ENCODE measurements at regions not wholly inside any gene's neighbourhood (a gene's known extent, or its start where the extent isn't known, plus 50 kb on each side); places are given as distances from the start of the nearest gene placed in this dataset.

GRCh38 chr4:171621646-171622045 is 191.6 kb upstream of the GALNTL6 start:
- Mint-ChIP-seq H3K9me3 (ENCODE audit: insufficient read depth) (peaks cover 5% of the 10 kb centered on the region), H3K4me3 (no peak overlapping the region), H3K27ac (no peak overlapping the region), H3K4me1 (peaks cover 11% of the 10 kb centered on the region), H3K27me3 (no peaks in the 10 kb centered on the region)
- Histone ChIP-seq H3K4me2 (replicated peaks; ENCODE audit: low read depth, low read length, poor library complexity, severe bottlenecking) (no peak overlapping the region), H3K9ac (ENCODE audit: low read length) (no peak overlapping the region), H3K4me1 (ENCODE audit: control insufficient read depth in 2 of 2, insufficient read depth in 2 of 2, low read length in 2 of 2) (peaks cover 8 to 10% of the 10 kb centered on the region in 2 donors), H3K4me3 (ENCODE audit: control extremely low read depth in 1 of 5, extremely low read depth in 1 of 5, insufficient read depth in 1 of 5, low read depth in 2 of 5, low read length in 4 of 5) (no peak overlapping the region), H3K27ac (ENCODE audit: low read length in 2 of 2) (no peak overlapping the region), H3K9me3 (ENCODE audit: control extremely low read depth in 1 of 3, control insufficient read depth in 2 of 3, insufficient read depth in 1 of 3, low read length in 2 of 3) (no peaks in the 10 kb centered on the region), H2AFZ (ENCODE audit: insufficient read depth, low read depth, low read length, poor library complexity, severe bottlenecking) (no peak overlapping the region), H3K79me2 (ENCODE audit: control insufficient read depth, insufficient read depth, low read length) (no peaks in the 10 kb centered on the region), H3K27me3 (replicated peaks in 1 of 4; ENCODE audit: control extremely low read depth in 1 of 4, control insufficient read depth in 3 of 4, insufficient read depth in 4 of 4, low read length in 3 of 4) (no peaks in the 10 kb centered on the region), H4K20me1 (ENCODE audit: control insufficient read depth, insufficient read depth, low read length, poor library complexity, severe bottlenecking) (no peaks in the 10 kb centered on the region), H3K36me3 (replicated peaks in 1 of 2; ENCODE audit: control extremely low read depth in 1 of 2, control insufficient read depth in 1 of 2, extremely low read depth in 1 of 2, insufficient read depth in 2 of 2, low read length in 1 of 2) (no peaks in the 10 kb centered on the region)
- TF ChIP-seq CTCF (IDR thresholded peaks at IDR 0.05) (no peak), EZH2 (IDR thresholded peaks at IDR 0.05; ENCODE audit: borderline replicate concordance, insufficient read depth, low read depth, low read length, poor library complexity, severe bottlenecking) (no peak)
- no peak for ATAC-seq (ENCODE audit: low read depth)
- ChIA-PET POLR2A (no interaction called here), CTCF (no interaction called here)
- intact Hi-C loops (cut with micrococcal nuclease) = no loop called here
- peak; percentile 15 for DNase-seq

GRCh38 chr4:171612907-171613306 is 200.3 kb upstream of the GALNTL6 start:
- ChIA-PET CTCF (no interaction called here), POLR2A (no interaction called here)
- peaks cover 2% of the 10 kb centered on the region for H3K27me3 Mint-ChIP-seq
- H3K4me3 Mint-ChIP-seq = no peak overlapping the region
- Histone ChIP-seq H3K79me2 (ENCODE audit: control insufficient read depth, insufficient read depth, low read length) (no peaks in the 10 kb centered on the region), H4K20me1 (ENCODE audit: control insufficient read depth, insufficient read depth, low read length, poor library complexity, severe bottlenecking) (no peaks in the 10 kb centered on the region), H3K27ac (ENCODE audit: low read length in 2 of 2) (no peak overlapping the region), H3K9ac (ENCODE audit: low read length) (no peak overlapping the region), H3K4me3 (ENCODE audit: control extremely low read depth in 1 of 5, extremely low read depth in 1 of 5, insufficient read depth in 1 of 5, low read depth in 2 of 5, low read length in 4 of 5) (no peak overlapping the region), H3K27me3 (replicated peaks in 1 of 4; ENCODE audit: control extremely low read depth in 1 of 4, control insufficient read depth in 3 of 4, insufficient read depth in 4 of 4, low read length in 3 of 4) (peaks cover 0 to 6% (median 3%) of the 10 kb centered on the region in 4 experiments), H3K4me2 (replicated peaks; ENCODE audit: low read depth, low read length, poor library complexity, severe bottlenecking) (no peak overlapping the region), H3K36me3 (replicated peaks in 1 of 2; ENCODE audit: control extremely low read depth in 1 of 2, control insufficient read depth in 1 of 2, extremely low read depth in 1 of 2, insufficient read depth in 2 of 2, low read length in 1 of 2) (no peaks in the 10 kb centered on the region), H2AFZ (ENCODE audit: insufficient read depth, low read depth, low read length, poor library complexity, severe bottlenecking) (no peak overlapping the region), H3K9me3 (ENCODE audit: control extremely low read depth in 1 of 3, control insufficient read depth in 2 of 3, insufficient read depth in 1 of 3, low read length in 2 of 3) (no peaks in the 10 kb centered on the region), H3K4me1 (ENCODE audit: control insufficient read depth in 2 of 2, insufficient read depth in 2 of 2, low read length in 2 of 2) (no peaks in the 10 kb centered on the region)
- intact Hi-C loops (cut with micrococcal nuclease) = no loop called here
- H3K27ac Mint-ChIP-seq = no peak overlapping the region
- H3K4me1 Mint-ChIP-seq = no peaks in the 10 kb centered on the region
- TF ChIP-seq CTCF (IDR thresholded peaks at IDR 0.05) = no peak
- TF ChIP-seq EZH2 (IDR thresholded peaks at IDR 0.05; ENCODE audit: borderline replicate concordance, insufficient read depth, low read depth, low read length, poor library complexity, severe bottlenecking) = no peak
- no CpG with 5 or more reads among the region's 2 CpGs for WGBS (ENCODE audit: insufficient coverage)
- no peaks in the 10 kb centered on the region for H3K9me3 Mint-ChIP-seq (ENCODE audit: insufficient read depth)
- no peak for DNase-seq
- ATAC-seq (ENCODE audit: low read depth) = no peak
